NCI-H460 (cell line): ENCODE measurements at regions not wholly inside any gene's neighbourhood (a gene's known extent, or its start where the extent isn't known, plus 50 kb on each side); places are given as distances from the start of the nearest gene placed in this dataset.
"Not testable (repeated sequence)": the region's sequence is repeated elsewhere in the genome, so short reads cannot be mapped to it uniquely, and the experiment has no call there.

ENCODE experiments used
- DNase-seq: peaks from one replicate; pipeline ENCODE4 v3.0.0-alpha.2; 2016; ENCODE audit warnings: low read depth; ENCODE audit errors: extremely low read depth

- DNase-seq = no peak
Measured at GRCh38 chr22:22714600-22715335, 70.4 kb downstream of the GGTLC2 start.

- DNase-seq = no peak
Measured at GRCh38 chr22:22716136-22716665, 71.8 kb downstream of the GGTLC2 start.

GRCh38 chr22:22717664-22718063 is 73.2 kb downstream of the GGTLC2 start:
- no peak for DNase-seq

GRCh38 chr22:22720201-22720723 is 75.8 kb downstream of the GGTLC2 start:
- DNase-seq = peak; percentile 39

GRCh38 chr22:22720724-22721261 is 76.4 kb downstream of the GGTLC2 start:
- DNase-seq = no peak

- no peak for DNase-seq
Measured at GRCh38 chr22:22721681-22722354, 77.4 kb downstream of the GGTLC2 start.

GRCh38 chr22:22728382-22728781 is 84.0 kb downstream of the GGTLC2 start:
- no peak for DNase-seq

GRCh38 chr22:22730655-22731373 is 86.4 kb downstream of the GGTLC2 start:
- DNase-seq = no peak

- DNase-seq = no peak
Measured at GRCh38 chr22:22731374-22731676, 86.9 kb downstream of the GGTLC2 start.

- DNase-seq = not testable (repeated sequence)
Measured at GRCh38 chr22:22733006-22733405, 88.6 kb downstream of the GGTLC2 start.

GRCh38 chr22:22733881-22734373 is 89.5 kb downstream of the GGTLC2 start:
- DNase-seq = no peak

GRCh38 chr22:22734395-22735272 is 90.2 kb downstream of the GGTLC2 start:
- DNase-seq = not testable (repeated sequence)

- DNase-seq = not testable (repeated sequence)
Measured at GRCh38 chr22:22735276-22735675, 90.9 kb downstream of the GGTLC2 start.

- DNase-seq = no peak
Measured at GRCh38 chr22:22735695-22736611, 91.5 kb downstream of the GGTLC2 start.

- no peak for DNase-seq
Measured at GRCh38 chr22:22737590-22737989, 93.2 kb downstream of the GGTLC2 start.

- DNase-seq = no peak
Measured at GRCh38 chr22:22738959-22739585, 94.7 kb downstream of the GGTLC2 start.

- no peak for DNase-seq
Measured at GRCh38 chr22:22740560-22741276, 96.3 kb downstream of the GGTLC2 start.

- no peak for DNase-seq
Measured at GRCh38 chr22:22741843-22742242, 97.4 kb downstream of the GGTLC2 start.
